Kidney (tissue), 13 donors: ENCODE measurements at regions not wholly inside any gene's neighbourhood (a gene's known extent, or its start where the extent isn't known, plus 50 kb on each side); places are given as distances from the start of the nearest gene placed in this dataset.

Experiments
- DNase-seq, 5 donors: peaks; one replicate each; pipeline ENCODE4 v3.0.0-alpha.2; 2013 to 2020
- FAIRE-seq: peaks from 2 replicates; lab custom pipeline; 2012; peaks lifted over from hg19 to GRCh38; lab: Jason Lieb, UNC
- H3K27ac ChIP-seq, 2 donors: one replicate each; pipeline ENCODE4 v1.7.0; 2013; ENCODE audit warnings: low read depth in 2 of 2, low read length in 2 of 2, inconsistent platforms in 1 of 2
- H3K27me3 ChIP-seq: one replicate; pipeline ENCODE4 v1.7.1; 2013; ENCODE audit warnings: low read length, inconsistent platforms; ENCODE audit not compliant: control insufficient read depth, insufficient read depth
- H3K36me3 ChIP-seq, 3 donors: one replicate each; pipeline versions ENCODE4 v1.7.0 to v1.7.1; 2013; ENCODE audit warnings: low read length in 3 of 3, control low read depth in 1 of 3, inconsistent platforms in 1 of 3; ENCODE audit not compliant: insufficient read depth in 3 of 3, control insufficient read depth in 2 of 3
- H3K4me1 ChIP-seq, 3 donors: one replicate each; pipeline versions ENCODE4 v1.7.0 to v1.7.1; 2013; ENCODE audit warnings: low read length in 3 of 3, inconsistent platforms in 1 of 3, low read depth in 1 of 3; ENCODE audit not compliant: control insufficient read depth in 2 of 3, insufficient read depth in 2 of 3
- H3K4me3 ChIP-seq, 3 donors: one replicate each; pipeline versions ENCODE4 v1.7.0 to v1.8.1; 2013; ENCODE audit warnings: low read length in 3 of 3, control low read depth in 1 of 3, inconsistent platforms in 1 of 3
- H3K9ac ChIP-seq, 3 donors: one replicate each; pipeline versions ENCODE4 v1.7.0 to v1.7.1; 2013; ENCODE audit warnings: low read length in 3 of 3, control low read depth in 1 of 3, inconsistent platforms in 1 of 3
- H3K9me3 ChIP-seq, 3 donors: one replicate each; pipeline versions ENCODE4 v1.7.0 to v1.7.1; 2013; ENCODE audit warnings: low read length in 3 of 3, control low read depth in 1 of 3, inconsistent platforms in 1 of 3; ENCODE audit not compliant: control insufficient read depth in 2 of 3, insufficient read depth in 1 of 3
- intact Hi-C: fragments of 100-400 bp; cut with DNase I; formaldehyde crosslinking; loops from one replicate; pipeline ENCODE4 v1.11.1; 2022
- TF ChIP-seq, protein P1 (sequence below): IDR thresholded peaks from 3 replicates; pipeline ENCODE4 v1.5.1; 2012; ENCODE audit warnings: mild to moderate bottlenecking, moderate library complexity, borderline replicate concordance; ENCODE audit not compliant: insufficient read depth; ENCODE audit errors: extremely low read depth
- donor health status: control.
- donor health status: control.
- donor health status: control.
- donor health status: control.
- donor health status: control.
- donor health status: DM: yes; HTN: yes; CAD: no.
- donor health status: Normal renal cell carcinoma (clear cell type).

DNA sequence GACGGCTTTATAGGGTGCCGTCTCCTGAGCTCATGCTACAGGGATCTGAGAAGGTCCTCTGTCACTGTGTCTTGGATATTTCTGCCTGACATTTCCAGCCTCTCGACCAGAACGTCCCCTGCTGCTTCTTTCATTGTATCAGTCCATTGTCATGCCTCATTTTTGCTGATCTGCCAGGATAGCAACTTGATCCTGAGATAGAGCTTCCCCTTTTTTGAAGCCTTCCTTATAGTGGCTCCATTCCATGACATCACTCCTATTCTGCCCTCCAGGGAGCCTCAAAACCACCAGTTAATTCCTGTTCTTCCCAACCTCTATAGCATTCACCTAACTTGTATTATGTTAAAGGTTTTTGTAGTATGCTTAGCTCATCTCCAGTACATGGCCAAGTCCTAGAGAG is 431.8 kb upstream of the NOX3 start:
- H3K36me3 ChIP-seq, result no peaks in the 10 kb centered on the region
- FAIRE-seq (no peak), DNase-seq (no peak)
- peaks cover 0 to 7% (median 2%) of the 10 kb centered on the region in 3 donors for H3K4me1 ChIP-seq
- H3K9me3 ChIP-seq, result no peaks in the 10 kb centered on the region
- H3K4me3 ChIP-seq, result no peak overlapping the region
- H3K27ac ChIP-seq, result no peak overlapping the region
- no peak overlapping the region for H3K9ac ChIP-seq
- no peaks in the 10 kb centered on the region for H3K27me3 ChIP-seq
- TF ChIP-seq, protein P1, sequence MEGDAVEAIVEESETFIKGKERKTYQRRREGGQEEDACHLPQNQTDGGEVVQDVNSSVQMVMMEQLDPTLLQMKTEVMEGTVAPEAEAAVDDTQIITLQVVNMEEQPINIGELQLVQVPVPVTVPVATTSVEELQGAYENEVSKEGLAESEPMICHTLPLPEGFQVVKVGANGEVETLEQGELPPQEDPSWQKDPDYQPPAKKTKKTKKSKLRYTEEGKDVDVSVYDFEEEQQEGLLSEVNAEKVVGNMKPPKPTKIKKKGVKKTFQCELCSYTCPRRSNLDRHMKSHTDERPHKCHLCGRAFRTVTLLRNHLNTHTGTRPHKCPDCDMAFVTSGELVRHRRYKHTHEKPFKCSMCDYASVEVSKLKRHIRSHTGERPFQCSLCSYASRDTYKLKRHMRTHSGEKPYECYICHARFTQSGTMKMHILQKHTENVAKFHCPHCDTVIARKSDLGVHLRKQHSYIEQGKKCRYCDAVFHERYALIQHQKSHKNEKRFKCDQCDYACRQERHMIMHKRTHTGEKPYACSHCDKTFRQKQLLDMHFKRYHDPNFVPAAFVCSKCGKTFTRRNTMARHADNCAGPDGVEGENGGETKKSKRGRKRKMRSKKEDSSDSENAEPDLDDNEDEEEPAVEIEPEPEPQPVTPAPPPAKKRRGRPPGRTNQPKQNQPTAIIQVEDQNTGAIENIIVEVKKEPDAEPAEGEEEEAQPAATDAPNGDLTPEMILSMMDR, result no peak
- intact Hi-C loops, result no loop called here

DNA sequence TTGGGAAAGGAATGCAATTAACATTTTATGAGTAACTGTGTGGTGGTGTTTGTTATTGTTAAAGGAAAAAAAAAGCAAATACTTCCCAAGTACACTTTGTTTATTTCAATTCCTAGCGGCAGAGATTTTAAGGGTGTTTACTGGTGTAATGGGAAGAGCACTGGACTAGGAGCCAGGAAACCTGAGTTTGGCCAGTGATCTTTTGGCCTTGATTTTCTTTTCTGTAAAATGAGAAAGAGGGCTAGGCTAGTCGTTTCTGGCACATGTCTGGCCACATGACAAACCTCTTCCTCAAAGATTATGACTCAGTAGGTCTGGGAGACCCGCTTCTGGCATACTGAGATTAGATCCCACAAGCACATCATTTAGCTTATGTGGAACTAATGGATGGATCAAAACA is 428.1 kb upstream of the NOX3 start:
- no peak for FAIRE-seq
- H3K27ac ChIP-seq, result peak overlapping the region in 1 of 2 donors; percentile 51

DNA sequence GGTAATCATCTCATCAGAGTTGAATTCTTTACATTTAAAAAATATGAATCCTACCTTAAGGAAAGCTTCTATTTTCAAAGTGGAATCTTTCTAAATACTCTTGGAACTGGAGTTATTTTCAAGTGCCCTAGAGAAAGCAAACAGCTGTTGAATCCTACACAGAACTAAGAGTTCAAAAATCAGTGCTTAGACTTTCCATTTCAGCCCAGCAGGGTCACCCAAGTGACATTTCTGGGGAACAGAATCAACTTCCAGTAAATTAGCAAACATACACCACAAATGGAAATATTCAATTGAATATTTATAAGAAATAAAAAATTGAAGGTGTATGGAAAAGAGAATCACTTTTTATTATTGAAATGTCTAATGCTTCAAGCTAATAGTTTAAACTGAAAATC is 427.7 kb upstream of the NOX3 start:
- FAIRE-seq (no peak), DNase-seq (peak in 2 of 5 donors; percentile 24 to 75)
- H3K9me3 ChIP-seq, result no peaks in the 10 kb centered on the region
- TF ChIP-seq, protein P1, result no peak
- H3K4me3 ChIP-seq, result no peak overlapping the region
- intact Hi-C loops, result no loop called here
- no peaks in the 10 kb centered on the region for H3K27me3 ChIP-seq
- no peaks in the 10 kb centered on the region for H3K36me3 ChIP-seq
- peak overlapping the region in 1 of 2 donors; percentile 24 for H3K27ac ChIP-seq
- H3K9ac ChIP-seq, result no peak overlapping the region
- H3K4me1 ChIP-seq, result peaks cover 0 to 7% (median 3%) of the 10 kb centered on the region in 3 donors

More for the DNA sequence above, 428.1 kb upstream of the NOX3 start:
- intact Hi-C loops, result no loop called here
- Histone ChIP-seq H3K4me3 (no peak overlapping the region), H3K27me3 (no peaks in the 10 kb centered on the region), H3K9me3 (no peaks in the 10 kb centered on the region), H3K4me1 (peaks cover 0 to 7% (median 3%) of the 10 kb centered on the region in 3 donors), H3K9ac (no peak overlapping the region), H3K36me3 (no peaks in the 10 kb centered on the region)
- peak in 1 of 5 donors; percentile 7 for DNase-seq
- TF ChIP-seq, protein P1, result no peak
